VCaP (cell line): ENCODE measurements at regions not wholly inside any gene's neighbourhood (a gene's known extent, or its start where the extent isn't known, plus 50 kb on each side); places are given as distances from the start of the nearest gene placed in this dataset.

Source experiments
- H3K27ac ChIP-seq: fragments of 450-650 bp; 2 replicates; pipeline ENCODE4 v1.5.1; 2017
- TF ChIP-seq, protein P1 (sequence below): fragments of 450-650 bp; conservative IDR thresholded peaks from 2 replicates; pipeline ENCODE4 v1.5.1; 2017; ENCODE audit warnings: mild to moderate bottlenecking, moderate library complexity

DNA sequence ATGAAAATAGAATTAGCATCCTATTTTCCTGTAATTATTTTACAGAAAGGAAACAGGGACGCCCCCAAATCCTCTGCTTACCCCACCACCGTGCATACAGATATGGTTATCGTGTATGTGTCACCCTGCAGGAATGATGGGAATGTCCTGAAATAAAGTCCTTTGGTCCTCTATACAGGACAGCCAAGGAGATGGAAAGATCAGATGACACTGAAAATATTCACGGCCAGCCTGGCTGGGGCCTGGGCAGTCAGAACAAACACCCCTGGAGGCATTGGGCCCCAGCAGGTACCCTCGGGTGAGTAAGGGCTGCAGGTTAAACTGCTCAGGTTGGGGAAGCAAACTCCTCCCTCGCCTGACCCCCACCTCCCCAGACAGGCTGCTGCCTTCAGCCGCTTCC is 368.0 kb downstream of the FOXL1 start:
- no peak overlapping the region for H3K27ac ChIP-seq
- TF ChIP-seq, protein P1, sequence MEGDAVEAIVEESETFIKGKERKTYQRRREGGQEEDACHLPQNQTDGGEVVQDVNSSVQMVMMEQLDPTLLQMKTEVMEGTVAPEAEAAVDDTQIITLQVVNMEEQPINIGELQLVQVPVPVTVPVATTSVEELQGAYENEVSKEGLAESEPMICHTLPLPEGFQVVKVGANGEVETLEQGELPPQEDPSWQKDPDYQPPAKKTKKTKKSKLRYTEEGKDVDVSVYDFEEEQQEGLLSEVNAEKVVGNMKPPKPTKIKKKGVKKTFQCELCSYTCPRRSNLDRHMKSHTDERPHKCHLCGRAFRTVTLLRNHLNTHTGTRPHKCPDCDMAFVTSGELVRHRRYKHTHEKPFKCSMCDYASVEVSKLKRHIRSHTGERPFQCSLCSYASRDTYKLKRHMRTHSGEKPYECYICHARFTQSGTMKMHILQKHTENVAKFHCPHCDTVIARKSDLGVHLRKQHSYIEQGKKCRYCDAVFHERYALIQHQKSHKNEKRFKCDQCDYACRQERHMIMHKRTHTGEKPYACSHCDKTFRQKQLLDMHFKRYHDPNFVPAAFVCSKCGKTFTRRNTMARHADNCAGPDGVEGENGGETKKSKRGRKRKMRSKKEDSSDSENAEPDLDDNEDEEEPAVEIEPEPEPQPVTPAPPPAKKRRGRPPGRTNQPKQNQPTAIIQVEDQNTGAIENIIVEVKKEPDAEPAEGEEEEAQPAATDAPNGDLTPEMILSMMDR = no peak

DNA sequence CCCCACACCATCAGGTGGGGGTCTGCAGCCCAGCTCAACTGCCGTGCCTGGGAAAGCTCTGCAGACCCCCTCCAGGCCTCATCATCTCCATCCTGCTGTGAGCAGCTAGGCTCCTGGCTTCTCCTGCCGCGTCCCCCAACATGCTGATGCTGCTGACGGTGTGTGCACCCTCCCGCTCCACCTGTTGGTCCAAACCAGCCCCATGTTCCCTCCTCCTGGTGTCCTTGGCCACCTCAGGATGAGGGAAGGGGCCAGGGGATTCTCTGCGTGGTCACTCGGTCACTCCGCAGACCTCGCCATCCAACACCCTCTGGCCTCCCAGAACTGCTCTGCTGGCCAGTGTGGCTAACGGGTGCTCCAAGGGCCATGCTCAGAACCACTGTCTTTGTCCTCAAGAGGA is 368.6 kb downstream of the FOXL1 start:
- TF ChIP-seq, protein P1 = no peak
- no peak overlapping the region for H3K27ac ChIP-seq

DNA sequence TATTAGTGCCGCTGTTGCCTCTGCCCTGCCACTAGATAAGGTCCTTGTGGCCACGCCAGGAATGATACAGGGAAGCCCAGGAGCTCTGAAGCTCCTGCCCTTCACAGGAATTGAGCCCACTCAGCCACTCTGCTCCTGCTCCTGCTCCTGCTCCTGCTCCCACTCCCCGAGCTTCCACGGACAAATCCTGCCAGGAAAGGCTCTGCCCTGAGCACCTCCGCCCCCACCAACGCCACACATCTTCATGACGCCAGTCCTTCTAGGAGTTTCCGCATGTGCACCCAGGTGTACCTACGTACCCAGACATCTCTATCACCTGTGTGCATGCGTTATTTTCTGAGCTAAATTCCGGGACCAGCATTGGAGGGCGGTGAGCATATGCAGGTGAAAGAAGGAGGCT is 369.1 kb downstream of the C16orf95 start:
- TF ChIP-seq, protein P1 = no peak
- H3K27ac ChIP-seq = no peak overlapping the region

DNA sequence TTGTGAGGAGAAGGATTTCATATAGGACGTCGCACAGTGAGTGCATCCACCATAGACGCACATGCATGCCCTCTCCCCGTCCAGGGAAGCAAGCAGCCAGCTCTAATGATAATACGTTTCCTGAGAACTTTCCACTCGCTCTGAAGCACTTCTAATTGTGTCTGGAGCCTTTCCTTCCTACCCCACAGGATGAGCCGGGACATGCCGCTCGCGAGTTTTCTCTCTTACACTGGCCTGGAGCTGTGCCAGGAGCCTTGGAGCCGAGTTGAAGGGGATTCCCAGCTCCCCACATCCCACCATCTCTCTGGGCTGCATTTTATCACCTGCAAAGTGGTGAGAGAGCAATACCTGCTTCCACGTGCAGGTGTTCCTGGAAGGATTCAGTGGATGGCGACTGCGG is 368.1 kb downstream of the C16orf95 start:
- no peak overlapping the region for H3K27ac ChIP-seq
- TF ChIP-seq, protein P1 = no peak

DNA sequence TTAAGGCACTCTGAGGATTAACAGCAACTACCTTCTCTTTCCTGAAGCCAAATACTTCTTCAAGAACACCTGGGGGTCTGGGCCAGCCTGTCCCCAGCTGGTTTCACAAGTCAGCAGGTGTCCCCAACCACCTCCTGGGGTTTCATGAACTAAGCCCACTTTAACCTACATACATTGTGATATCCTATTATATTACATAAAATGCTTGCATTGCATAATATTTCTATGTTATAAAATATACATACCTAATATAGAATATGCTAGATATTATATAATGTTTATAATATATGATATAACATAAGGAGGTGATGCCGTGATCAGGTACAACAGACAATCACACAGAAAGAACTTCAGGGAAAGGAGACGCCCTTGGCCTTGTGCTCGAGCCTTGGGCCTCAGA is 367.6 kb downstream of the C16orf95 start:
- no peak overlapping the region for H3K27ac ChIP-seq
- TF ChIP-seq, protein P1 = no peak

DNA sequence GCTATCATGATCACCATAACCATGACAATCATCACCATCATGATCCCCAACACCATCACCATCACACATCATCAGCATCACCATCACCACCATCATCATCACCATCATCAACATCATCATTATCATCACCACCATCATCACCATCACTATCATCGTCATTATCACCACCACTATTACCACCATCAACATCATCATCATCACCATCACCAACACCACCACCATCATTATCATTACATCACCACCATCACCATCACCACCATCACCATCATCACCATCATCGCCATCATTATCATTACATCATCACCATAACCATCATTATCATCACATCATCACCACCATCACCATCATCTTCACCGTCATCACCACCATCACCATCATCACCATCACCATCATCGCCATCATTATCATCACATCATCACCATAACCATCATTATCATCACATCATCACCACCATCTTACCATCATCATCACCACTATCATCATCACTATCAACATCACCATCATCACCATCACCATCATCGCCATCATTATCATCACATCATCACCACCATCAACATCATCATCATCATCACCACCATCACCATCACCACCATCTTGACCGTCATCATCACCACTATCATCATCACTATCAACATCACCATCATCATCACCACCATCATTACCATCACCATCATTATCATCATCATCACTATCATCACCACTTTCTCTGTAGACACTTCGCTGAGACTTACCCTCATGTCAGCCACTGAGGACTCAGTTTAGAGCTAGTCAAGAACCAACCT is 366.0 kb downstream of the C16orf95 start:
- TF ChIP-seq, protein P1 = no peak
- H3K27ac ChIP-seq = no peak overlapping the region

DNA sequence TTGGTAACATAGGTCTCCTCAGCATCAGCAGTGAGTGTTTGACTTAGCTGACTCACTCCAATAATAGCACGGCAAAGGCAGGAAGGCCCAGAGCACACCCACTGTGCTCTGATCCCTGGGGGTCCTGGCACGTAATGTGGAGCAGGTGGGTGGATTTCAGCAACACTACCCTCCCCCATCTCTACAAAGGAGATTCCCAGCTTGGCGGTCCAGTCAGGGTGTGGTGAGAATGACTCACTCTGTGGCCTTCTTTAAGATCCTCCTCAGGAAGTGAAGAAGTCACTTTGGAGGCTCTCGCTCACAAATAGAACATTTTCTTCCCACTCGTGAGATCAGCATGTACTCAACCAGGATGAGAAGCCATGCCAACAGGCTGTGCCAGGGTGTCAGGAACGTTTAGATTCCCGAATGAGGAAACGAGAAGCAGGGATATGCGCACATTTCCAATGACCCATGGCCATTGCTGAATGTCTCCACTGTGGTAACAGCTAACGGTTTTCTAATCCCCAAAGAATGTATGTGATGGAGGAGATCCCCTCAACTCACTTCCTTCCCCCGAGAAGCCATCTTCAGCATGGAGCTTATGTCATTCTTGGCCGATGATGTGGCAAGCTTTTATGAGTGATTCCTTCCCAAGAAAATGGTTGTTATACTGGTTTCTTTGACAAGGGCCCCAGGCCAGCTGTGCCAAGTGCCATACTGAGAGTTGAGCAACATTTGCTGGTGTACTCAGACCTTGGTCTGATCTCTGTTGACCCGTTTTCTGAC is 365.2 kb downstream of the C16orf95 start:
- H3K27ac ChIP-seq = no peak overlapping the region
- TF ChIP-seq, protein P1 = no peak
